OCI-LY7 (cell line): ENCODE measurements at regions not wholly inside any gene's neighbourhood (a gene's known extent, or its start where the extent isn't known, plus 50 kb on each side); places are given as distances from the start of the nearest gene placed in this dataset.
"Not testable (repeated sequence)": the region's sequence is repeated elsewhere in the genome, so short reads cannot be mapped to it uniquely, and the experiment has no call there.

Experiments used
- BruUV-seq: library from RNA; stranded (reverse); fragments of 400-500 nt; replicated peaks from 2 replicates; lab custom pipeline; 2021; lab: Mats Ljungman, UMichigan
- CTCF ChIA-PET: fragments of 300-600 bp; sonication (Branson Sonifier 250); formaldehyde crosslinking; loops from one replicate; lab custom pipeline; 2022; ENCODE audit warnings: antibody characterized with exemption; ENCODE audit not compliant: unreplicated experiment; lab: Charles Lee
- POLR2A ChIA-PET: fragments of 300-600 bp; sonication (Branson Sonifier 250); formaldehyde crosslinking; loops from one replicate; lab custom pipeline; 2022; ENCODE audit warnings: antibody characterized with exemption; lab: Charles Lee
- DNase-seq: peaks from one replicate; pipeline ENCODE4 v3.0.0-alpha.2; 2015; ENCODE audit warnings: low spot score
- H2AFZ ChIP-seq: fragments of 200-600 bp; sonication (generic), shearing (Covaris generic); 2 replicates; pipeline ENCODE4 v1.6.1; 2014; ENCODE audit warnings: mild to moderate bottlenecking, antibody characterized with exemption, low read length, moderate library complexity
- H3K27ac ChIP-seq: fragments of 200-600 bp; sonication (generic); 2 replicates; pipeline ENCODE4 v1.5.1; 2014; ENCODE audit warnings: mixed run types, low read depth, mild to moderate bottlenecking, moderate library complexity, low read length, inconsistent platforms; ENCODE audit not compliant: poor library complexity, severe bottlenecking
- H3K36me3 ChIP-seq: fragments of 200-600 bp; sonication (generic); 2 replicates; pipeline ENCODE4 v1.6.1; 2014; ENCODE audit warnings: mild to moderate bottlenecking, antibody characterized with exemption, low read length, moderate library complexity, mixed read lengths; ENCODE audit not compliant: insufficient read depth
- H3K4me1 ChIP-seq: fragments of 200-600 bp; sonication (generic); 2 replicates; pipeline ENCODE4 v1.5.1; 2014; ENCODE audit warnings: mild to moderate bottlenecking, low read length; ENCODE audit not compliant: insufficient read depth, poor library complexity, severe bottlenecking
- H3K4me2 ChIP-seq: fragments of 200-600 bp; sonication (generic); 2 replicates; pipeline ENCODE4 v1.6.1; 2014; ENCODE audit warnings: mild to moderate bottlenecking, low read length
- H3K4me3 ChIP-seq: fragments of 200-600 bp; sonication (generic); 2 replicates; pipeline ENCODE4 v1.5.1; 2014; ENCODE audit warnings: mild to moderate bottlenecking, low read depth, low read length; ENCODE audit not compliant: poor library complexity, severe bottlenecking
- H3K79me2 ChIP-seq: fragments of 200-600 bp; sonication (generic); 2 replicates; pipeline ENCODE4 v1.6.1; 2016; ENCODE audit warnings: low read depth, mild to moderate bottlenecking, low read length, moderate library complexity, mixed read lengths; ENCODE audit not compliant: insufficient read depth
- H3K9me2 ChIP-seq: fragments of 200-600 bp; sonication (generic); 2 replicates; pipeline ENCODE4 v1.6.1; 2016; ENCODE audit warnings: mild to moderate bottlenecking, low read length, mixed read lengths; ENCODE audit not compliant: insufficient read depth
- H3K9me3 ChIP-seq: fragments of 200-600 bp; sonication (generic); 2 replicates; pipeline ENCODE4 v1.6.1; 2014; ENCODE audit warnings: mild to moderate bottlenecking, mixed run types, low read length, mixed read lengths
- H4K20me1 ChIP-seq: fragments of 200-600 bp; sonication (generic); 2 replicates; pipeline ENCODE4 v1.6.1; 2014; ENCODE audit warnings: mild to moderate bottlenecking, antibody characterized with exemption, low read length, moderate library complexity, mixed read lengths; ENCODE audit not compliant: insufficient read depth
- CTCF ChIP-seq: fragments of 200-600 bp; sonication (generic); conservative IDR thresholded peaks from 2 replicates; pipeline ENCODE4 v1.5.1; 2014; ENCODE audit warnings: mild to moderate bottlenecking, antibody characterized with exemption, low read length, moderate library complexity, mixed read lengths
- EZH2phosphoT487 ChIP-seq: fragments of 200-600 bp; sonication (generic); IDR thresholded peaks from 2 replicates; pipeline ENCODE4 v1.6.1; 2018; ENCODE audit warnings: low read depth, borderline replicate concordance, mild to moderate bottlenecking, mixed run types, antibody characterized with exemption, low read length, moderate library complexity, mixed read lengths
- intact Hi-C: fragments of 100-400 bp; cut with micrococcal nuclease; formaldehyde crosslinking; loops from one replicate; pipeline ENCODE4 v1.10.0; 2022; ENCODE audit not compliant: unreplicated experiment

DNA sequence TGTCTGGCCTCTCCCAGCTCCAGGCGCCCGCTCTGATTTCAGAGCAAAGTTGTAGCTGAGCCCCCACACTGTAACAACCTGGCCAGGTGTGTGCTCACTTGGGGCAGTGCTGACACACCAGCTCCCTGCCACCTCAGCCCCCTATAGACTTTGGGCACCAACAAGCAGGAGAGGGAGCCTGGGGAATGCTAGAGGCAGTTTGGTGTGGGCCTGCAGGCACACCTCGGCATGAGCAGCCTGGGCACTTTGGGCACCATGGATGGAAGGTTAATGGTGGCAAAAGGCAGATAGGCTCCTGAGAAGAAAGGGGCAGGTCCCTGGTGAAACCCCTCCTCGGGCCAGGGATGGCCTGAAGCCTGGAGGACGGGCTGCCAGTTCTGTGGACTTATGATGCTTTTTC, 212.7 kb upstream of the GNAI1 start:
- DNase-seq: no peak
- H2AFZ ChIP-seq: no peak overlapping the region
- ChIA-PET CTCF (no interaction called here), POLR2A (interaction anchor here (0.5 kb wide), 1 partner anchor 18 kb away, joined by 5 read pairs; no protein-coding TSS in a partner anchor)
- H3K36me3 ChIP-seq: no peaks in the 10 kb centered on the region
- H3K27ac ChIP-seq: no peak overlapping the region
- H3K4me3 ChIP-seq: no peak overlapping the region
- no peaks in the 10 kb centered on the region for H4K20me1 ChIP-seq
- H3K9me2 ChIP-seq: no peaks in the 10 kb centered on the region
- H3K4me2 ChIP-seq: no peak overlapping the region
- H3K9me3 ChIP-seq: no peaks in the 10 kb centered on the region
- no peaks in the 10 kb centered on the region for H3K4me1 ChIP-seq
- TF ChIP-seq CTCF (no peak), EZH2phosphoT487 (no peak)
- BruUV-seq: no TSS peak
- H3K79me2 ChIP-seq: no peaks in the 10 kb centered on the region
- intact Hi-C loops: no loop called here

DNA sequence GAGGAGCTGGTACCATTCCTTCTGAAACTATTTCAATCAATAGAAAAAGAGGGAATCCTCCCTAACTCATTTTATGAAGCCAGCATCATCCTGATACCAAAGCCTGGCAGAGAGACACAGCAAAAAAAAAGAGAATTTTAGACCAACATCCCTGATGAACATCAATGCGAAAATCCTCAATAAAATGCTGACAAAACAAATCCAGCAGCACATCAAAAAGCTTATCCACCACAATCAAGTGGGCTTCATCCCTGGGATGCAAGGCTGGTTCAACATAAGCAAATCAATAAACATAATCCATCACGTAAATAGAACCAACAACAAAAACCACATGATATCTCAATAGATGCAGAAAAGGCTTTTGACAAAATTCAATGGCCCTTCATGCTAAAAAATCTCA, 216.0 kb upstream of the GNAI1 start:
- POLR2A ChIA-PET, H2AFZ ChIP-seq, H4K20me1 ChIP-seq, H3K4me1 ChIP-seq, intact Hi-C loops, BruUV-seq, H3K4me3 ChIP-seq, H3K9me2 ChIP-seq, H3K27ac ChIP-seq, H3K79me2 ChIP-seq, CTCF ChIA-PET, H3K36me3 ChIP-seq, DNase-seq, H3K4me2 ChIP-seq, H3K9me3 ChIP-seq: not testable (repeated sequence)

- BruUV-seq, H2AFZ ChIP-seq, H3K4me1 ChIP-seq, H4K20me1 ChIP-seq, intact Hi-C loops, H3K4me2 ChIP-seq, H3K9me3 ChIP-seq, H3K27ac ChIP-seq, CTCF ChIA-PET, H3K36me3 ChIP-seq, H3K79me2 ChIP-seq, H3K4me3 ChIP-seq, DNase-seq, POLR2A ChIA-PET, H3K9me2 ChIP-seq: not testable (repeated sequence)
Observed at GRCh38 chr7:79915346-79915745, 219.3 kb upstream of the GNAI1 start.

DNA sequence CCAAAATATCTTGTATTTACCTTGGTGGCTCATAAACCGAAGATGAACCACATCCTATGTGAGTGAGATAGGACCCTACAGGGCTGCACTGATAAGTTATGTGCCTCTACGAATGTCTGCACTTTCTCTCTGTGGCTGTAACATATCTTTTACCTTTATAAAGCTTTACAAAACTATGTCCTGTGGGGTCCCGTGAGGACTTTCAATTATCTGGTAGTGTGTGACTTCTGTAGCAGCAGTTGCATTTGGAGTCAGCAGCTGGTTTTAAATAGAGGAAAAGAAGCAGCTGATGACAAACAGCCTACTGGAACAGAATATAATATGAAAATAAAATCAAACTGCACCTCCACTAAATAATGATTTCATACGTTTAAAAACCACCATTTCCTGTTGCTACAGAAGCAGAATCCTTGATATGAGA, 222.4 kb upstream of the GNAI1 start:
- no peak overlapping the region for H3K27ac ChIP-seq
- CTCF ChIA-PET: no interaction called here
- TF ChIP-seq EZH2phosphoT487 (no peak), CTCF (no peak)
- no peaks in the 10 kb centered on the region for H3K9me3 ChIP-seq
- BruUV-seq: no TSS peak
- no peak for DNase-seq
- no peak overlapping the region for H2AFZ ChIP-seq
- POLR2A ChIA-PET: interaction anchor here (0.6 to 1.0 kb wide), 2 partner anchors 16 to 373 kb away, joined by 3 read pairs; no protein-coding TSS in a partner anchor
- H3K4me3 ChIP-seq: no peak overlapping the region
- no peaks in the 10 kb centered on the region for H4K20me1 ChIP-seq
- H3K4me2 ChIP-seq: no peak overlapping the region
- H3K79me2 ChIP-seq: no peaks in the 10 kb centered on the region
- H3K36me3 ChIP-seq: no peaks in the 10 kb centered on the region
- no peaks in the 10 kb centered on the region for H3K9me2 ChIP-seq
- intact Hi-C loops: no loop called here
- H3K4me1 ChIP-seq: no peaks in the 10 kb centered on the region
